Type B pancreatic cell (in vitro differentiated cells): ENCODE measurements at regions not wholly inside any gene's neighbourhood (a gene's known extent, or its start where the extent isn't known, plus 50 kb on each side); places are given as distances from the start of the nearest gene placed in this dataset.

Experiments used
- DNase-seq: peaks from one replicate; pipeline ENCODE4 v3.0.0; 2021; ENCODE audit warnings: mixed read lengths; ENCODE audit not compliant: unreplicated experiment; ENCODE audit errors: extremely low spot score
- H3K27ac Mint-ChIP-seq: 2 replicates; pipeline ENCODE4 v1.8.0; 2021; ENCODE audit warnings: mild to moderate bottlenecking, mixed read lengths
- H3K27me3 Mint-ChIP-seq: 2 replicates; pipeline ENCODE4 v1.8.0; 2021; ENCODE audit warnings: mixed read lengths
- H3K36me3 Mint-ChIP-seq: 2 replicates; pipeline ENCODE4 v1.8.0; 2021; ENCODE audit warnings: mixed read lengths
- H3K4me1 Mint-ChIP-seq: one replicate; pipeline ENCODE4 v1.8.0; 2021; ENCODE audit warnings: mixed read lengths; ENCODE audit not compliant: unreplicated experiment
- H3K4me3 Mint-ChIP-seq: 2 replicates; pipeline ENCODE4 v1.8.0; 2021; ENCODE audit warnings: mild to moderate bottlenecking, mixed read lengths
- H3K9me3 Mint-ChIP-seq: 2 replicates; pipeline ENCODE4 v1.8.0; 2021; ENCODE audit warnings: mixed read lengths
- CTCF ChIP-seq: fragments of 200-600 bp; sonication (generic); conservative IDR thresholded peaks from 2 replicates; pipeline ENCODE4 v1.5.0; 2021; ENCODE audit warnings: antibody characterized with exemption, mild to moderate bottlenecking

- no peaks in the 10 kb centered on the region for H3K9me3 Mint-ChIP-seq
- H3K36me3 Mint-ChIP-seq: no peaks in the 10 kb centered on the region
- DNase-seq: no peak
- H3K4me3 Mint-ChIP-seq: no peak overlapping the region
- no peak for TF ChIP-seq CTCF
- H3K27ac Mint-ChIP-seq: no peak overlapping the region
- H3K4me1 Mint-ChIP-seq: peaks cover 9% of the 10 kb centered on the region
- H3K27me3 Mint-ChIP-seq: no peaks in the 10 kb centered on the region
Measured at GRCh38 chr3:106797461-106797860, 579.8 kb upstream of the CCDC54 start.

DNA sequence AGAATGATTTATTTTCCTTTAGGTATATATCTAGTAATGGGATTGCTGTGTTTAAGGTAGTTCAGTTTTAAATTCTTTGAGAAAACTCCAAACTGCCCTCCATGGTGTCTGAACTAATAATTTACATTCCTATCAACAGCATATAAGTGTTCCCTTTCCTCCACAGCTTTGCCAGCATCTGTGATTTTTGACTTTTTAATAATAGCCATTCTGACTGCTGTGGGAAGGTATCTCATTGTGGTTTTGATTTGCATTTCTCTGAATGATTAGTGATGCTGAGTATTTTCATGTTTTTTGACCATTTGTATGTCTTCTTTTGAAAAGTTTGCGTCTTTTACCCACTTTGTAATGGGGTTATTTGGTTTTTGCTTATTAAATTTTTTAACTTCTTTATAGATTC lies 571.6 kb upstream of the CCDC54 start:
- TF ChIP-seq CTCF: no peak
- Mint-ChIP-seq H3K4me3 (no peak overlapping the region), H3K27ac (no peak overlapping the region), H3K36me3 (no peaks in the 10 kb centered on the region), H3K9me3 (no peaks in the 10 kb centered on the region), H3K4me1 (peaks cover 17% of the 10 kb centered on the region), H3K27me3 (no peaks in the 10 kb centered on the region)
- no peak for DNase-seq

DNA sequence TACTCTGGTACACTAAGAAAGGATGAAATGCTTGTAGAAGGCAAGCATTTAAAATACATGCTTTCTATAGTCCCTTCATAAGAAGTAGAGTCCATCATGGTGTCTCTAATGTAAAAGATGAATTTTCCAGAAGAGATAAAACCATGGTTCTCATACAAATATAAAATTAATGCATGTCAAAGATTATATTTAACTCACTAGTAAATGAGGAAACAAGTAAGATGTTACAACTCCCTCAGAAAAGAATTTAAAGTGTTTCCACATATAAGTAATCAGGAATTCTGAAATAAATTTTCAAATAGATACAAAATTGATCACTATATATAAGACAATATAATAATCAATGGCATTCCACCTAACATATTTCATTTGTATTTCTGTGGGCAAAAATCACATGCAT lies 570.3 kb upstream of the CCDC54 start:
- H3K27me3 Mint-ChIP-seq: no peaks in the 10 kb centered on the region
- H3K4me3 Mint-ChIP-seq: no peak overlapping the region
- no peaks in the 10 kb centered on the region for H3K36me3 Mint-ChIP-seq
- no peak for DNase-seq
- no peak overlapping the region for H3K27ac Mint-ChIP-seq
- TF ChIP-seq CTCF: no peak
- peaks cover 20% of the 10 kb centered on the region for H3K4me1 Mint-ChIP-seq
- H3K9me3 Mint-ChIP-seq: no peaks in the 10 kb centered on the region

- Mint-ChIP-seq H3K4me3 (no peak overlapping the region), H3K4me1 (peaks cover 19% of the 10 kb centered on the region), H3K27me3 (no peaks in the 10 kb centered on the region), H3K9me3 (peaks cover 4% of the 10 kb centered on the region), H3K27ac (no peak overlapping the region), H3K36me3 (no peaks in the 10 kb centered on the region)
- TF ChIP-seq CTCF: no peak
- no peak for DNase-seq
Measured at GRCh38 chr3:106809041-106809440, 568.2 kb upstream of the CCDC54 start.

DNA sequence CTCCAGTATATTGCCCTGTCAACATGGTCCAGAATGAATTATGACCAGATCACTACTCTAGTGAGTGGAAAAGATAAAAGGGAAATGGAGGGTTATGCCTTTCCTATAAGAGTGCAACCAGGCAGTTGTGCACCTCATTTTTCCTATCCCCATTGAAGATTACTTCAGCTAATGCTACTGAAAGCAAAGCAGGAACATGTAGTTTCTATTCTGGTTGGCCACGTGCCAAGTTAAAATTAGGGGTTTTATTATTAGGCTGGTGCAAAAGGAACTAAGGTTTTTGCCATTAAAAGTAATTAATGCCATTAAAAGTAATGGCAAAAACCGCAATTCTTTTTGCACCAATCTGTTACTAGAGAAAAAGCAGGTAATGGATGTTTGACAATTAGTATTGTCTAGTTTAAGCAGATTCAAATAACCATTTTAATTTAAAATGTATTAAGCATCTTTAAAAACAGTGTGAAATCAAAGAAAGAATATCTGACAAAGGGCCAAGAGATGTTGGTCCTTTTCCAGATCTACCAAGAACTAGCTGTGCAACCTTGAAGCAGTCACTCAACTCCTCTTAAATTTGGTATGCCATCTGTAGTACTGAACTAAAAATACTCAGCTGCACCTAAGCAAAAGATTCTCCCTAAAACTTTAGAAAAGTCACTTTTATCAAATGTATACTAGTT lies 567.5 kb upstream of the CCDC54 start:
- no peak for DNase-seq
- no peak for TF ChIP-seq CTCF
- Mint-ChIP-seq H3K4me1 (peaks cover 25% of the 10 kb centered on the region), H3K4me3 (no peak overlapping the region), H3K27ac (no peak overlapping the region), H3K9me3 (peaks cover 5% of the 10 kb centered on the region), H3K27me3 (no peaks in the 10 kb centered on the region), H3K36me3 (no peaks in the 10 kb centered on the region)
